ENCODE measurements at regions not wholly inside any gene's neighbourhood (a gene's known extent, or its start where the extent isn't known, plus 50 kb on each side); places are given as distances from the start of the nearest gene placed in this dataset.
A peak's percentile ranks its signal among the peaks of the same experiment; 100 is the strongest.
"Not testable (repeated sequence)": the region's sequence is repeated elsewhere in the genome, so short reads cannot be mapped to it uniquely, and the experiment has no call there.

DNA sequence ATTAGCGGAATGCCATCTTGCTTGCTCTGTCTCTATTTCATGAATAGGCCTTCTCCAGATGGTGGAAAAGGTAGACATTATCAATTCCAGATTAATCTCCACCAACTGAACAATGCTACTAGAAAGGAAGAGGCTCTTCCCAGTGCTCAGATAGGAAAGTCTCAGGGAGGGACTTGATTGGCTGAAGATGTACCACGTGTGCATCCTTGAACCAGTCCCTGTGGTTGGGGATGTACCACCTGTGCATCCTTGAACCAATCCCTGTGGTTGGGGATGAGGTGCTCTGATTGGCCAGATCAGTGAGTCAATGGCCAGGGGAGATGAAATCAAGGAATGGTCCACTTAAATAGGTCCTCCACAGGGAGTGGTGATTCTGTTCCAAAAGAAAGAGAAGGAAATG is 246.2 kb downstream of the NPIPA7 start:
- not testable (repeated sequence) for FAIRE-seq

DNA sequence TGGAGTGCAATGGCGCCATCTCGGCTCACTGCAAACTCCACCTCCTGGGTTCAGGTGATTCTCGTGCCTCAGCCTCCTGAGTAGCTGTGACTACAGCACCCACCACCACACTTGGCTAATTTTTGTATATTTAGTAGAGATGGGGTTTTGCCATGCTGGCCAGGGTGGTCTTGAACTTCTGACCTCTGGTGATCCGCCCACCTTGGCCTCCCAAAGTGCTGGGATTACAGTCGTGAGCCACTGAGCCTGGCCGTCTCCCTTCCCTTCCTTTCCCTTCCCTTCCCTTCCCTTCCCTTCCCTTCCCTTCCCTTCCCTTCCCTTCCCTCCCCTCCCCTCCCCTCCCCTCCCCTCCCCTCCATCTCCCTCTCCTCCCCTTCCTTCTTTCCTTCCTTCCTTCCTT is 248.9 kb downstream of the NPIPA7 start:
- FAIRE-seq = not testable (repeated sequence)

DNA sequence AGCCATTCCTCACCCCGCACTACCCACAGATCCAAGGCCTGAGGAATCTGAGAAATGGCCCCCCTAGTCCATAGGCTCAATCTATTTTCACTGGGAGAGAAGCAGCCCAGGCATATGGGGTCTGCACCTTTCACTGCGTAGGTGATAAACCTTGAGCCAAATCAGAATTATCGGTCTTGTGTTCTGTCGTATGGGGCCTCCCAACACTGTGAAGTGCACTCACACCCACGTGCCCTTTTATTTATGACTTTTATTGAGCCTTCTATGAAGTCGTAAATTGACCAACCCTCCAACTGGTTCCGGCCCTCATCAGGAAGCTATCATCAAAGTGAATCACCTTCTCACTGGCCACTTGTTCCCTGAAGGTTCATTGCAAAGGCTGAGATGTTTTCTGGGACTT is 259.3 kb downstream of the NPIPA7 start:
- FAIRE-seq = not testable (repeated sequence)

DNA sequence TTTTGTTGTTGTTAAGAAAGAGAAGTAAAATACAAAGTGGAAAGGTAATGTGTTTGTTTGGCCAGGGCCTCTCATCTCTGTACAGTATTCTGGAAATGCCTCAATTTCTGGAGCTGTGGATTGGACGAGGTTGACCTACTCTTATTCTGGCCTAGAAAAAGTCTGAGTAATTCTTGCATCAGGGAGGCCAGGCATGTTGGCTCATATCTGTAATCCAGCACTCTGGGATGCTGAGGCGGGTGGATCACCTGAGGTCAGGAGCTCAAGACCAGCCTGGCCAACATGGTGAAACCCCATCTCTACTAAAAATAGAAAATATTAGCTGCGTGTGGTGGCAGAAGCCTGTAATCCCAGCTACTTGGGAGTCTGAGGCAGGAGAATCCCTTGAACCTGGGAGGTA is 259.8 kb downstream of the NPIPA7 start:
- not testable (repeated sequence) for FAIRE-seq

DNA sequence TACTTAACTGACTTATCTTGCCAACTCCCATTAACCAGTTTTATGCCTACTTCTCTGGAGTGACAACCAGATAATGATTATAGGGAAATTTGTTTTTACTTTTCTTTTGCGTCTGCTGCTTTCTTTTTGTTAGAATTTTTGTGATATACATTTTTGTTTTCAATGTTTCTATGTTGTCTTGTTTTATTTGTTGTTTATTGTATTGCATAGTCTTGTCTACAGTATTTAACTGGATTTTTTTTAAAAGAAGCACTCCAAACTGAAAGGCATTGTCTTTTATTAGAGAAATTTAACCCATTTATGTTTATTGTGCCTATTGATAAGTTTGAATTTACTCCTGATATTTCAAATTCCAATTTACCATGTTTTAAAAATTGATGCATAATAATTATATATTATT is 264.9 kb downstream of the NPIPA7 start:
- peak; percentile 23 for FAIRE-seq

DNA sequence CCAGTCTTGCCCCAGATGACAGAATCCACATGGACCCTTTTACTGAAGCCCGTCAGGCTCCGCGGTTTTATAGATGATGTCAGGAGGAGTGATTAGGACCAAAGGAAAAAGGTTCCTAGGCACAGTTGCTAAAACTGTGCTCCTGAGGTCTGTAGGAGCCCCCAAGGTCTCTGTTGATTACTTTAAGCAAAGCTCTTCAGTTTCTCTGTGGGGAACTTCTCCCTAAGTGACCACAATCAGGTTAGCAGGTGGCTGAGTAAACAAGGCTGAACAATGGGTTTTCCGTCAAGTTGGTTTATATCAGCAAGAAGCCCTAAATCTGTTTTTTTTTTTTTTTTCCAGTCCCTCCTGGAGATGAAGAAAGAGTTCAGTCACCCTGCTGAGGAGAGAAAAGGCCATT is 269.1 kb downstream of the NPIPA7 start:
- FAIRE-seq = not testable (repeated sequence)

DNA sequence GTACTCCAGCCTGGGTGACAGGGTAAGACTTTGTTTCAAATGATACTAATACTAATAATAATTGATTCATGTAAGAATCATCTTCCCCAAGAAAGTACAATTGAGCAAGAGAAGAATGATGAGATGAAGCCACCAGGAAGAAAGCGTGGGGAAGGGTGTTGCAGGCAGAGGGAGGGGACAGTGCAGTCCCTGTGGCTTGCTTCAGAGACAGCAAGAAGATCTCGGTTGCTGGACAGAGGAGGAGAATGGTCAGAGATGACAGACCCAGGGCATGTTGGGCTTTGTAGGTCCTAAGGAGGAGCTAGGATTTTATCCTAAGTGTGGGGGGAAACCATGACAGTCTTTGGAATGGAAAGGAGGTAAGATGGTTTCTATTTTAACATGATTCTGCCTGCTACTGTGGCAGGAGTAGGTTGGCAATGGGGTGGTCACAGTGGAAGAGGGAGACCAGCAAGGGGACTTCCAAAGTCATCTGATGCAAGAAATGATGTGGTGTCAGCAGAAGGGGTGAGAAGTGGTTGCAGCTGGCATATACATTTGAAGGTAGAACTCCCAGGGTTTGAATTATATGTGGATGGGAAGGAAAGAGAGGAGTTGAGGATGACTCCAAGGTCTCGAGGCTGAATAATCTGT is 293.4 kb downstream of the NPIPA7 start:
- FAIRE-seq = not testable (repeated sequence)

DNA sequence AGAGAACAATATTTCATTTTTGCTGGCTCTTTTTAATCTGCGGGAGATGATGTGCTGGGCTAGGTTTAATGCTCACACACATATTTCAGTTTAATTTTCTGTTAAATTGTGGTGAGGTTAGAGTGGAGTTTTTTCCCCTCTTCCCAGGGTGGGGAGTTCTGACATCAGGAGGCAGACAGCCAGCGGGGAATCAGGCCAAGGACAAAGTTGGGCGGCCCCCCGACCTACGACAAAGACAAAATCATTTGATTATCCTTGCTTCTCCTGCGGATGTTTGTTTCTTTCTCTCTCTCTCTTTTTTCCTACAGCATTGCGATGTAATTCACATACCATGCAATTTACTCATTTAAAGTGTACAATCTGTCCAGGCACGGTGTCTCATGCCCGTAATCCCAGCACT is 295.9 kb downstream of the NPIPA7 start:
- FAIRE-seq = not testable (repeated sequence)

DNA sequence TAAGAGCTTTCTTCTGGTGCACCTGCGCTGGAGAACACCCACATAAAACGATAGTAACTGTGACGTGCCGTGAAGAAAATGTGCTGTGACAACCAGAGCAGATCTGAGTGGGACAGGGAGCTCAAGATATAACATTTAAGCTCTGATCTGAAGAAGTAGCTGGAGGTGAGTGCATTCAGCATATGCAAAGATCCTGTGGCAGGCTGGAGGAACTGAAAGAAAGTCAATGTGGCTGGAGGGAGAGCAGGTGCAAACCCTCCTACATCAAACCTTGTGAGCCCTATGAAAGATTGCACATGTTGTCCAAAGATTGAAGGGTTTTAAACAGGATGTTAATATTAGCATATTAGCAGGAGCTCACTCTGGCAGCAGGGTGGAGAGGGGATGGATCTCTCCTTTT is 342.9 kb downstream of the NPIPA7 start:
- not testable (repeated sequence) for FAIRE-seq

DNA sequence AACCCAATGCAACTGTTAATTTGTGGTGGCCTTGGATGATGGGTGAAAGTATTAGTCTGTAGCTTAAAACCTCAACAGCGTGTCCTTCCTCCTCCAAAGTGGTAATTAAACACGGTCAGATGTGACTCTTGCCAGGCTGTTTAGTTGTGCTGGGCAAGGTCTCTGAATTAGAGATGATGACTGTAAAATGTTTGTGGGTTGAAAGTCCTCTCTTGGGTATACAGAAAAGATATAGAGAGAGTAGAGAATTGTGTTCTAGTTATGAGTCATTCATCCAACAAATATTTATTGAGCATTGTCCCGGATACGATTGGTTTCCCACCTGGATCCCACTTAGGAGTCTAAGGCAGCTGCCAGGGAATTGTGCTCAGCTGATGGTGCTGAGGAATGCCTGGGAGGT is 343.7 kb downstream of the NPIPA7 start:
- not testable (repeated sequence) for FAIRE-seq

DNA sequence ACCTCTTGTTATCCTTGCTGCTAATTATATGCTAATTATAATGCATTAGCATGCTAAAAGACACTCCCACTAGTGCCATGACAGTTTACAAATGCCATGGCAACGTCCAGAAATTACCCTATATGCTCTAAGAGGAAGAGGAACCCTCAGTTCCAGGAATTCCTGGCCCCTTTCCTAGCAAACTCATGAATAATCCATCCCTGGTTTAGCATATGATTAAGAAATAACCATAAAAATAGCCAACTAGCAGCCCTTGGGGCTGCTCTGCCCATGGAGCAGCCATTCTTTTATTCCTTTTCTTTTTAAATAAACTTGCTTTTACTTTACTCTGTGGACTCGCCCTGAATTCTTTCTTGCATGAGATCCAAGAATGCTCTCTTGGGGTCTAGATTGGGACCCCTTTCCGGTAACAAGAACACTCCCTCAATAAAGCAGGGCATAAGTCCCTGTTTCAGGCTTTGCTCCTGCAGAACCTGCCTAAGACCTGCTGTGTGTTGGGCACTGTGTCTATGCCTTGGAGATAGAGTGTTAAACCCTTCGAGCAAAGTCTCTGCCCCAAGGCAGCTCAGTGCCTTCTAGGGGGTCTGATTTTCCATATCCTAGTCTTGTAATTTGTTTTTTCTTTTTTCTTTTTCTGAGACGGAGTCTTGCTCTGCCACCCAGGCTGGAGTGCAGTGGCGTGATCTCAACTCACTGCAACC is 345.0 kb downstream of the NPIPA7 start:
- FAIRE-seq = not testable (repeated sequence)

DNA sequence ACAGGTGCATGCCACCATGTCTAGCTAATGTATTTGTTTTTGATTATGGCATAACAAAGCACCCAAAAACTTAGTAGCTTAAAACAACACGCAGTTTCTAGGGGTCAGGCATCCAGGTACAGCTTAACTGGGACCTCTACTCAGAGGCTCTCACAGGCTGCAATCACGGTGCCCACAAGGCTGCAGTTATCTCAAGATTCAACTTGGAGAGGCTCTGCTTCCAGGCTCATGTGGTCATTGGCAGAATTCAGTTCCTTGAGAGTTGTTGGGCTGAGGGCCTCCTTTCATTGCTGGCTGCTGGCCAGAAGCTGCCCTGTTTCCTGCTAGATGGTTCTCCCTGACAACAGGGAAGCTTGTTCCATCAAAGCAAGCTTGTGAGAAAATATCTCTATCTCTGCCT is 348.1 kb downstream of the NPIPA7 start:
- not testable (repeated sequence) for FAIRE-seq

DNA sequence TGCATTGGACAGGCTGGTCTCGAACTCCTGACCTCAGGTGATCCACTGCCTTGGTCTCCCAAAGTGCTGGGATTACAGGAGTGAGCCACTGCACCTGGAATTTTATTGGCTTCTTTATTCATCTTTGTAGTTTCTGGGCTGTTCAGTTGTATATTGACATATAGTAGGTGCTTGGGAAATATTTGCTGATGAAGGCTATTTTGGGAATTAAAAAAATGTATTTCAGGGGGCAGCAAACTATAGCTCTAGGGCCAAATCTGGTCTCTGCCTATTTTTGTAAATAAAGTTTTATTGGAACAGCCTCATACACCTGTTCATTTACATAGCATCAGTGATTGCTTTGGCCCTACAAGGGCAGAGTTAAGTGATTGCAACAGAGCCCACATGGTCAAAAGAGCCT is 363.6 kb downstream of the NPIPA7 start:
- not testable (repeated sequence) for FAIRE-seq

DNA sequence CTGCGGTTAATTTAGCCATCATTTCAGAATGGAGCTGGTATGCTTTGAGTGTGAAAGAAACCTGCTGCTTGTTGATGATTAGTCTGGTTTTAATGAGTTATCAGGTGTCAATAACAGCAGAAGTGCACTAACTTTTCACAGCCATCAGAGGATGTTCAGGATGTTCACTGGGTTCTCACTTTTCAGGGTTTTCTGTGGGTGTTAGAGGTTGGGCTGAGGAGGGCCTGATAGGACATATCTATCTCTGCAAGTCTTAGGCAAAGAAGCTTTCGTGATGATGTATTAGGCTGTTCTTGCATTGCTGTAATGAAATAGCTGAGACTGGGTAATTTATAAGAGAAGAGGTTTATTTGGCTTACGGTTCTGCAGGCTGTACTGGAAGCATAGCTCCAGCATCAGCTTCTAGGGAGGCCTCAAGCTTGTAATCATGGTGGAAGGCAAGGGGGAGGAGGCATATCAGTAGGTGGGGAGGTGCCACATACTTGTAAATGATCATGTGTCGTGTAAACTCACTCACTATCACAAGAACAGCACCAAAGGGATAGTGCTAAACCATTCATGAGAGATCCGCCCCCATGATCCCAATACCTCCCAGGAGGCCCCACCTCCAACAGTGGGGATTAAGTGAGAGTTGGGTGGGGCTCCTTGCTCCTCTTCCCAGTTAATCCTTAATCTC is 376.2 kb downstream of the NPIPA7 start:
- FAIRE-seq = not testable (repeated sequence)

DNA sequence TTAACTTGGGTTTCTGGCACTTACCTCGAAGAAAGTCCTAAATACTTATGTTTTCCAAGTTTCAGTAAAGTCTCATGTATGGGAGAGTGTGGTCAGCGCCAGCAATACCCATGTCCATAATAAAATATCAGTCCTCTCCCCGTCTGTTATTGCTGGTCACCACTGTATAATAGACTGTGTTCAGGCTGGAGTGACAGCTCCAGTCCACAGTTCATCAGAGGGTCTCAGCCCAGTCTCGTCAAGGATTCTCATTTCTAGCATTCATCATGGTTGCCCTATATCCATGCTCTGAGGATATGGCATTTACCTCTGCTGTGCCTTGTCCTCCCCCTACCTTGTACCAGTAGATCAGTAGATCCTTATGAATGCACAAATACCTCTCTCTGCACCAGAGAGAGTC is 384.5 kb downstream of the NPIPA7 start:
- FAIRE-seq = no peak

DNA sequence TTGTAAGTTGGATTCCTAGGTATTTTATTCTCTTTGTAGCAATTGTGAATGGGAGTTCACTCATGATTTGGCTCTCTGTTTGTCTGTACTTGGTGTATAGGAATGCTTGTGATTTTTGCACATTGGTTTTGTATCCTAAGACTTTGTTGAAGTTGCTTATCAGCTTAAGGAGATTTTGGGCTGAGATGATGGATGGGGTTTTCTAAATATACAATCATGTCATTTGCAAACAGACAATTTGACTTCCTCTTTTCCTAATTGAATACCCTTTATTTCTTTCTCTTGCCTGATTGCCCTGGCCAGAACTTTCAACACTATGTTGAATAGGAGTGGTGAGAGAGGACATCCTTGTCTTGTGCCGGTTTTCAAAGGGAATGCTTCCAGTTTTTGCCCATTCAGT is 391.8 kb downstream of the NPIPA7 start:
- FAIRE-seq = not testable (repeated sequence)

DNA sequence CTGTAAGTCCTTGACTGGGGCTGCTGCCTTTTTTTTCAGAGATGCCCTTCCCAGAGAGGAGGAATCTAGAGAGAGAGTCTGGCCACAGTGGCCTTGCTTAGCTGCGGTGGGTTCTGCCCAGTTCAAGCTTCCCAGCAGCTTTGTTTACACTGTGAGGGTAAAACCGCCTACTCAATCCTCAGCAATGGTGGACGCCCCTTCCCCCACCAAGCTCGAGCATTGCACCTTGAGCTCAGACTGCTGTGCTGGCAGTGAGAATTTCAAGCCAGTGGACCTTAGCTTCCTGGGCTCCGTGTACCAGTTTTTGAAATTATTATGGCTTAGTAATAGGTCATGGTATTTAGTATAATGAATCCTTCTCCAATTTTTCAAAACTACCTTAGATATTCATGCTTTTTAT is 395.4 kb downstream of the NPIPA7 start:
- no peak for FAIRE-seq

DNA sequence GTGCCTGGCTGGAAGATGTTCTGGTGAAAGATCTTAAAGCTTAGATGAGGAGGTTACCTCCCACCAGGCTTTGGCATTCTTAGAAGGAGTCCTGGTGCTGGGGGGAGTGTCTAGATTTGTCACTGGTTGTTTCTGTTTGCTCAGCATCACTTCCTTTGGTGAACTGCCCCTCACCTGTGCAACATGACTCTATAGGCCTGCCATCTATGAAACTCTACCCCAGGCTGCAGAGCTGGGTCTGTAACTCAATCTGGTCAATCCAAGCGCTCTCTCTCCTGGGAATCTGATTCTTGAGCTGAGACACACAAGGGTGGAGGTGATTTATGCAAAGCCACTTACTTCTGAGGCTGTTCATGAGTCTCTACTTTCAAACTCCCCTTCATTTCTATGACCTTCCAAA is 399.4 kb downstream of the NPIPA7 start:
- no peak for FAIRE-seq

DNA sequence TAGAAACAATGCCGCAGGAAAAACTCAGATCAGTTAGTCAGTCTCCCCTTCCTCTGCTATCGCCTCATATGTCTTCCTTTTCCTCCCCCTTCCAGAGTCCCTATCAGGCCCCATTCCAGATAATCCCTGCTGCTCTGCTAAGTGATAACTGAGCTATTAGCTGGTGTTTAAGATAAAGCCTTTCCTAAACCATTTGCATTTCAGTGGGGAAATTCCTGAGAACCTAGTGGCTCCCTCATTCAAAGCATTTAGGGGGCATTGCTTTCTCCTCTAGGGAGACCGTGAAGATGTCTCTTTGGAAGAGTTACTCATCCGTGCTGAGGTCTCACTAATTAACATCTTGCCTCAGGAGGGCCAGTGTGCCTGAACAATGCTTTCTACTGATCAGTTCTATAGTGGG is 401.6 kb downstream of the NPIPA7 start:
- FAIRE-seq = no peak

DNA sequence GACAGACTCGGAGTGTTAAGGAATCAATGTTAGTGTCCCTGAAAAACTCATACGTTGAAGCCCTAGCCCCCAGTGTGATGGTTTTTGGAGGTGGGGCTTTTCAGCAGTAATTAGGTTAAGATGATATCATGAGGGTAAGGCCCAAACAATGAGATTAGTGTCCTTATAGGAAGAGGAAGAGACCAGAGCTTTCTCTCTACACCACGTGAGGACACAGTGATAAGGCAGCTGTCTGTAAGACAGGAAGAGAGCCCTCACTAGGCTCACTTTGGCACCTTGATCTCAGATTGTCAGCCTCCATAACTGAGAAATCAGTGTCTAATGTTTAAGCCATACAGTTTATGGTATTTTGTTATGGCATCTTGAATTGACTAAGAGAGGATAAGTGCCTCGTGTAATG is 403.2 kb downstream of the NPIPA7 start:
- no peak for FAIRE-seq

DNA sequence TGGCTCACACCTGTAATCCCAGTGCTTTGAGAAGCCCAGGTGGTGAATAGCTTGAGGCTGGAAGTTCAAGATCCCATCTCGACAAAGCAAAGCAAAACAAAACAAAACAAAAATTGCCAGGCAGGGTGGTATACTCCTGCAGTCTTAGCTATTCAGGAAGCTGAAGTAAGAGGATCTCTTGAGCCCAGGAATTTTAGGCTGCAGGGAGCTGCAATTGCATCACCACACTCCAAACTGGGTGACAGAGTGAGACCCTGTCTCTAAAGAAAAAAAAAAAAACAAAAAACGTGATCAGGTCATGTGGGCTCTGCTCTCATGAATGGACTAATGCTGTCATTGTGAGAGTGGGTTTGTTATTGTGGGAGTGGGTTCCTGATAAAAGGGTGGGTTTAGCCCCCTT is 409.1 kb downstream of the NPIPA7 start:
- FAIRE-seq = no peak

DNA sequence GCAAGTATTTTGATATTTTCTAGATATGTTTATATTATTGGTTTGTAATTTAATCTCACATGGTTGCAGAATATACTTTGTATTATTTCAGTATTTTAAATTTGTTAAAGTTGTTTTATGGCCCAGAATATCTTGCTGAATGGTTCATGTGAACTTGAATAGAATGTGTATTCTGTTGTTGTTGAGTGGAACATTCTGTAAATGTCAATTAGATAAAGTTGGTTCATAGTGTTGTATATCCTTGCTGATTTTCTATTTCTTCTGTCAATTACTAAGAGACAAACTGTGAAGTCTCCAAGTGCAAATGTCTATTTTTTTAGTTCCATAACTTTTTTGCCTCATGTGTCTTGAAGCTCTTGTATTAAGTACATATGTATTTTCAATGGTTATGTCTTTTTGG is 411.7 kb downstream of the NPIPA7 start:
- FAIRE-seq = no peak

DNA sequence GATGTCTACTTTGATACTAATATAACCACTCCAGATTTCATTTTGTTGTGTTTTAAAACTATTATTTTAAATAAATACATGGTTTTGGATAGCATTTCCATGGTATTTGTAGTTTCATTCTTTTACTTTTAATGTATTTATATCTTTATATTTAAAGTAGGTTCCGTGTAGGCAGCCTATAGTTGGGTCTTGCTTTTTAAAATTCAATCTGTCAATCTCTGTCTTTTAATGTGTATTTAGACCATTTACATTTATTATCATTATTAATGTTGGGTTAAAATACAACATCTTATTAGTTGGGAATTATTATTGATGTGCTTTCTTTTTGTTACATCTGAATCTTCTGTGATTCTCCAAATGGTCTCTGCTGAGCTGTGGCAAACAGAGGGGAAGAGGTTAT is 412.1 kb downstream of the NPIPA7 start:
- no peak for FAIRE-seq

DNA sequence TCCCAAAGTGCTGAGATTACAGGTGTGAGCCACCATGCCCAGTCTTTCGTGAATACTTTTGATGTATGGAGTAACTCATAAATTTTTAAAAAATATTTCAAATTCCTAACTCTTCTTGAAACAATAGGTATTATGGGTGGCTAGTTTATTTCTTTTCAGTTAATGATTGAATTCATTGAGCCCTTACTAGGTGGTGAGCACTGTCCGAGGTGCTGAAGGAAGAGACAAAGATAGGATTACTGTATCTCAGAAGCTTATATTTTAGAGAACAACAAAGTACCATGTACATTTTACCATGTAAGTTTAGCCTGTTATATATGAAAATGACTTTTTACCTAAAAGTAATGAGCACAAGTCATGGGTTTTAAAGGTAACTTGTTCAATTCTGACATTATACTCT is 418.3 kb downstream of the NPIPA7 start:
- FAIRE-seq = no peak
